ENCODE measurements at regions not wholly inside any gene's neighbourhood (a gene's known extent, or its start where the extent isn't known, plus 50 kb on each side); places are given as distances from the start of the nearest gene placed in this dataset.

DNA sequence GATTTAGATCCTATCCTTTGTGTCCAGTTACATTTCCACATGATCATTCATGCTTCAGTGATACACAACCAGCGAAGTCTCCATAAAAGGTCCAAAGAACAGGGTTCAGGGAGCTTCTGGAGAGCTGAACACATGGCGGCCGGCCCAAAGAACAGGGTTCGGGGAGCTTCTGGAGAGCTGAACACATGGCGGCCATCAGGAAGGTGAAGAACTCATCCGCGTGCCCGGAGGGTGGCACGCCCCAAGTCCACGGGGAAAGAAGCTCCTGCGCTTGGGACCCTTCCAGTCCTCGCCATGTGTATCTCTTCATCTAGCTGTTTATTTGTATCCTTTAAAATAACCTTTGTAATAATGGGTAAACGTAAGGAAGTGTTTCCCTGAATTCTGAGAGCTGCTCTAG, 91.9 kb upstream of the FLRT2 start:
- FAIRE-seq, result no peak

DNA sequence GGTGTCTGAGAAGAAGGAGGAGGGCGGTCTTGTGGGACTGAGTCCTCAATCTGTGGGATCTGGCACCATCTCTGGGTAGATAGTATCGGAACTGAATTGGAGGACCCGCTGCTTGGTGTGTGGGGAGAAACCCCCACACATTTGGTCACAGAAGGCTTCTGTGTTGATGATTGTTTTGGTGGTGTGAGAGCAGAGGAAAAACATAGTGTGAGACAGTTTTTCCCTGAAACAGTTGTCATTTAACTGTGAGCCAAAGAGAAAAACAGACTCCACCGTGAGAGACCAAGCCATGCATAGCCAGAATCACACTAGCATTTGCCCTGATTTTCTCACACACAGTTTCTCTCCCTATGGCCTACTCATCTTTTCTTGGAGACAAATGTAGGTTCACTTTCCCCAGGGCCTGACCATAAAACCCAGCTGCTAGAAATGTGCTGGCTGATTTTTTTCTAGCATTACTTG, 91.4 kb upstream of the FLRT2 start:
- FAIRE-seq, result no peak

DNA sequence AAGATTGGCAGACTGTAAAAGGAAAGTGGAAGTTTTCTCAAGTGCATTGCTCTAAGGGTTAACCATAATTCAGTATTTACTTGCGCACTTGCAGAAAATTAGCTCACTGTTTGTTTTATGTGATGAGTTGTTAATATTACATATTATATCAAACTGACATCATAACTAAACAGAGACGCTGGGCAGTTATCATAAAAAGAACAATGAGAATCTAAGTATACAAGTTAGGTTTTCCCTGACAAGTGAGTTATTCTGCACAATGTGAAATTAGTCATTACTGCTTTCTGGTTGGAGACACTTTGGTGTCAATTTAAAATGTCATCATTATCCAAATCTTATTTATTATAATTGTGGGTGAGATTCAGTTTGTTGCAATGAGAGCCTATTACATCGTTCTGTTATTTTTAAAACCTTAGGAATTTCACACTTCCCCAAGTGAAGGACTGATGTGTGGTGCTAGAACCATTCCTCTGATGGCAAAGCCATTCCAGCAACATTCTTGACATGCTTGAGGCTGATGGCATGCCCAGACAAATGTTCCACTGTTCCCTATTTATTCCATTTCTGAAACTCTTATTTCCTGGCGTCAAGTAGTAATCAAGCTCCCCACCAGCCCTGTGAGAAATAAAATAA, 90.1 kb upstream of the FLRT2 start:
- FAIRE-seq, result no peak

GRCh38 chr14:85441909-85442643, 87.9 kb upstream of the FLRT2 start:
- FAIRE-seq, result no peak

DNA sequence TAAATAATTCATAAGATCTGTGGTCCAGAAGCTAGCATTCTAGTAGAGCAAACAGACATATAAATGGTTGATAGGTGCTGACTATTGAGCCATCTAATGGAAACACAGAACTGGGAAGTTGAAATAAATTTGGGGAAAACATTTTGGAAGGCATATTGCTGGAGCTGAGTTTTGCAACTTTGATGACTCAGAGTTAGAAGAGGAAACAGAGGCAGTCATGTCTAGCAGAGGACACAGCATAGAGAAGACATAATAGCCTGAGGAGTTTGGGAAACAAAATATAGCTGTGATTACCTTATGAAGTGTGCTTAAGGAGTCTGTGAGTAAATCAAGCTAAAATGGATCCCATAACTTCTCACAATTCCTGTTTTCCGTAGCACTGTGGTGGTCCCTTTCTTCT, 86.9 kb upstream of the FLRT2 start:
- no peak for FAIRE-seq

DNA sequence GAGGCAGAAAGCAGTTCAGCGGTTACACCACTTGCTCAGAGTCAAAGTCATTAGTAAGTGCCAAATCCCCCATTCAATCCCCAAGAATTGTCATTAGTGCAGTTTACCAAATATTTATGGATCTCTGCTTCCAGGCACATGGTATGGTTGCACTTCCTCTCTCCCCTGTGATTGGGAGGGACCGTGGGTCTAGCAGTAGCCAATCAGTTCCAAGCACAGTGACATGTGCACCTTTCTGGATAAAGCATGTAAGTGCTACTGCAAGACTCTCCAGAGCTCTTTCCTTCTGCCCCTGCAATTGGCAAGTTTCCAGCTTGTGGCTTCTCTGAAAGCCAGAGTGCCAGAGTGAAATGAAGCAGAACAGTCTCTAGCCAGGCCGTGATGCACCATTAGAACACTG, 85.3 kb upstream of the FLRT2 start:
- no peak for FAIRE-seq

GRCh38 chr14:85445151-85445795, 84.7 kb upstream of the FLRT2 start:
- no peak for FAIRE-seq

DNA sequence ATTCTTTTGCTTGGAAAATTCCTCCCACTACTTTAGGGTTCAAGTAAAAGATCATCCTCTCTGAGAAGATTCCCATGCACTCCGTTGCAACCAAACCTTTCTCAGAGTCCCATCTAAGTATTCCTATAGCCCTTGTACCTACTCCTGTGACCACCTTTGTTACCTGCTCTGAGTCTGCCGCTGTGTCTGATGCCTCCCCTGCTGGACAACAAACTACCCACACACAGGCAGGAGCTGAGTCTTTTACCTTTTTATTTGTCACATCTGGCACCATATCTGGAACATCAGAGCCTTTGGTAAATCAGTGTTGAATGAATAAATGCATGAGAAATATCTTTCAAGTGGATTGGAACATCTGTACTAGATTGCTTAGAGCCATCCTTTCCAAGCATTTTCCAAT, 82.1 kb upstream of the FLRT2 start:
- no peak for FAIRE-seq

DNA sequence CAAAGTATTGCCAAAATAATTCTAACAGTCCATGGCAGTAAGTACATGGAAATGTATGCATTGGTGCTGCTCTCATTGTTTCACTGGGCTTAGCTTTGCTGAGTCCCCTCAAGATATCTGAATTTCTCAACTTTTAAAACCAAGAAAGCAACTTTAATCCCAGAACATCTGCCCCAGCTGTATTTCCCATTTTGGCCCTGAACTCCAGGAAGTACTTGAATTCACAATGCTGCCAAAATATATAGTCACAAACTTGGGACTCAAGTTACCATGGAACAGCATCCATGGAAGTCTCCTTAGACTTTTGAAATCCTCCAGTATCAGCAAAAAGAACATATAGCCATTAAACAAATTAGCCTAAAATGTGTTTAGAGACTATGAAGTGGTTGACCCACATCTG, 78.5 kb upstream of the FLRT2 start:
- no peak for FAIRE-seq

DNA sequence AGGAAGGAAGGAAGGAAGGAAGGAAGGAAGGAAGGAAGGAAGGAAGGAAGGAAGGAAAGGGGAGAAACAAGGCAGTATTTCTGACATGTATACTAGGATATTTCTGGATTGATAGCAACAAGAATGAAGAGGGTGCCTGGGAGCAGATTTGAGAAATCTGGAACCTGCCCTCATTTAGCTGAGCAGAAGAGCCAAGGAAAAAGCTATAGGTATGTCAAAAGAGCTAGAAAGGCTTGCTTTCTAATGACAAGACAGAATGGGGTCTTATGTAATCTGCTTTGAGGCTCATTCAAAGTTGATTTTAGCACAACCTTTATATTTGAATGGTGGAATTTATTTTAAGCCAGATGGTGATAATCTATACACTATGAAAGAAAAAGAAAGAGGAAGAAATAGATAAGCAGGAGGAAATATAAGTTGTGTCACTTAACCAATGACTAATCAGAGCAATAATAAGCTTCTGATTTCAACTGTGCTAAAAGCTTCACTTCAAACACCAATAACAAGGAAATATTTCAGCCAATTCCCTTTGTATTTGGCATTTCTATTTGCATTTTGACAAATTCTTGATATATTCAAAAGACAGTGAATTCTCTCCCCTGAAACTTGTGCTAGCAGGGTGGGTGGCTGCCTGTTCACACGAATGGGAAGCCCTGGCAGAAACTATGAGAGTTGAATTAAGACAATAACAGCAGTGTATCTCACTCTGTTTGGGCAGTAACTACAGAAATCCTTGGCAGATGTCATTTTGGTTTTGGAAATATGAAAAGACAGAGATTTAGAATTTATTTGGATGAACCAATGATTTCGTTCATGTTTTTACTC, 76.3 kb upstream of the FLRT2 start:
- no peak for FAIRE-seq

- no peak for FAIRE-seq
Measured at GRCh38 chr14:85454226-85454813, 75.6 kb upstream of the FLRT2 start.

DNA sequence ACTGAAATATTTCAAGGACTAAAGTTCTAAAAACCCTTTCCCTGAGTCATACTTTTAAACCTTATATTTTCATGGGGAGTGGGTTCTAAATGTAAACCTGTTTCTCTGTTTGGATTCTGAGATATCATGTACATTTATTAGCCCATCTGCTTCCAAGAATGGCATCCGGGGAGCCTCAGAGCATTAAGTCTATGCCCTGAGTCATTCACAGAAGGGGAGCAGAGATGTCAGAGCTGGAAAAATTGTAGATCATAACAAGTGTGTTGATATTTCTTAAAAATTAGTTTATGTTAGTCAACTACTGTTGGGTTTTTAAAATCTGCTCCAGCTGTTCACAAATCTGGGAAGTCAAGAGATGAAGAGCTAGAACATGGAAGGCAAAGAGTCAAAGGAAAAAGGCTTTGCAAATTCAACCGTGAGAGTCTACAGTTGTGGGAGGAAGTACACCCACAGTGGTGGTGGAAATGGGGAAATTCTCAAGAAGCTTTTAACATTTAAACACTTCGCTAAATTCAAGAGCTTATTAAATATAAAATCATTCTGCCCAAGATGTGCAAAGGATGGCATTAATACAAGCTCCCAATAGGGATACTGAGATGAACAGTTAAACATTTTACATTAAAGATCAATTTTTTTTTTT, 70.5 kb upstream of the FLRT2 start:
- no peak for FAIRE-seq

GRCh38 chr14:85461432-85462133, 68.4 kb upstream of the FLRT2 start:
- no peak for FAIRE-seq

DNA sequence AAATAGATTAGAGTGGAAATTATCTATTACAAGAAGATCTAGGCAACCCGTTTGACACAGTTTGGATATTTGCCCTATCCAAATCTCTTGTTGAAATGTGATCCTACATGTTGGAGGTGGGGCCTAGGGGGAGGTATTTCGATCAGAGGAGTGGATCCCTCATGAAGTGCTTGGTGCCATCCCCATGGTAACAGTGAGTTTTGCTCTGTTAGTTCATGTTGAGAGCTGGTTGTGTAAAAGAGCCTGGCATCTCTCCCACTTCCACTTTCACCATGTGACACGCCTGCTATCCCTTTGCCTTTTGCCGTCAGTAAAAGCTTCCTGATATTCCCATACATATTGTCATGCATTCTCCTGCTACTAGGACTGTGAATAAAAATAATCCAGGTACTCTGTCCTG, 66.4 kb upstream of the FLRT2 start:
- no peak for FAIRE-seq

DNA sequence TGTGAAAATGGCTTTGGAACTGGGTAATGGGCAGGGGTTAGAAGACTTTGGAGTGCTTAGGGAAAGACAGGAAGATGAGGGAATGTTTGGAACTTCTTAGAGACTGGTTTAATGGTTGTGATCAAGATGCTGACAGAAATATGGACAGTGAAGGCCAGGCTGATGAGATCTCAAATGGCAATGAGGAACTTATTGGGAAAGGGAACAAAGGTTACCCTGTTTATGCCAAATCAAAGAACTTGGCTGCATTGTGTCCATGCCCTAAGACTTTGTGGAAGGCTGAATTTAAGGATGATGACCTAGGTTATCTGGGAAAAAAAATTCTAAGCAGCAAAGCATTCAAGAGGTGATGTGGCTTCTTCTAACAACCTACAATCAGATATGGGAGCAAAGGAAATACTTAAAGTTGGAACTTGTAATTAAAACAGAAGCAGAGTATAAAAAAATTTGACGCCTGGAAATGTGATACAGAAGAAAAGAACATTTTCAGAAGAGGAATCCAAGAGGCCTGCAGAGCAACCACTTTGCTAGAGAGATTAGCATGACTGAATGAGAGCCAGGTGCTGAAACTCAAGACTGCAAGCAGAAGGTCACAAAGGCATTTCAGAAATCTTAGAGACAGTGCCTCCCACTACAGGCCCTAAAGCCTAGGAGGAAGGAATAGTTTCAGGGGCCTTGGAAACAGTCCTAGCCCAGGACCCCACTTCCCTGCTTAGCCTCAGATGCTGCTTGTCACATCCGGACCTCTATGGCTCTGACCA, 65.6 kb upstream of the FLRT2 start:
- FAIRE-seq, result no peak

DNA sequence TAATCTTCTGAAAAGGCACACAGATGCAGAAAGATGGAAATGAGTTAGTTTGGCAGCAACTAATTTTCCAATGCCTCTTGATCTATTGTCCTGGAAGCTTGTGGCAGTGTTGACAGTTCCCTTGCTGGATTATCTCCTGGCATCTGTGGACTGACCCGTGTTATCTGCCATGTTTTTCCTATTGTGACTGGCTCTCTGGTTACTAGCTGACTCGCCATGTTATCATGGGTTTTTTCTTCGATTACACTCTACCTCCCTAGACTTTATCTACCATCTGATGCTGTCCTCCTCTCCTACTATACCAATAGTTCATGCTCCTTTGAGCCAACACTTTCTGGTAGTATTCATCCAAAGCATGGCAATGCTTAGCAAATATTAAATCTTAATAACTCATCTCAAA, 63.3 kb upstream of the FLRT2 start:
- no peak for FAIRE-seq

DNA sequence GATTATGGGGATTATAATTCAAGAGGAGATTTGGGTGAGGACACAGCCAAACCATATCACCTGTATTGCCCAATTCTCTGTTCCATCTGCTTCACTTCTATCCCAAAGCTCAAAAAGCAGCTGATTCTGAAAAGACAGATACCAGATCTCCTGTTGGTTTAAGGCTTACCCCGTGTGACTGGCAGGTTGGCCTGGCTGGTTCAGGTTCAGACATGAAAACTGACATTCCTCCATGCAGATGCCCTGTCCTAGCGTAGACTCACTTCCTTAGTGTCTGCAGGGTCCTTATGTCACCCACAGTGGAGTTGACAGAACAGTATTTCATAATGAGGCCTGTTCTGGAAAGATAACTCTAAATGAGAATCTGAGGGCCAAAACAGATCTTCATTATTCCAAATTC, 61.1 kb upstream of the FLRT2 start:
- FAIRE-seq, result no peak

- peak; percentile 97 for FAIRE-seq
Measured at GRCh38 chr14:85471156-85471555, 58.8 kb upstream of the FLRT2 start.

DNA sequence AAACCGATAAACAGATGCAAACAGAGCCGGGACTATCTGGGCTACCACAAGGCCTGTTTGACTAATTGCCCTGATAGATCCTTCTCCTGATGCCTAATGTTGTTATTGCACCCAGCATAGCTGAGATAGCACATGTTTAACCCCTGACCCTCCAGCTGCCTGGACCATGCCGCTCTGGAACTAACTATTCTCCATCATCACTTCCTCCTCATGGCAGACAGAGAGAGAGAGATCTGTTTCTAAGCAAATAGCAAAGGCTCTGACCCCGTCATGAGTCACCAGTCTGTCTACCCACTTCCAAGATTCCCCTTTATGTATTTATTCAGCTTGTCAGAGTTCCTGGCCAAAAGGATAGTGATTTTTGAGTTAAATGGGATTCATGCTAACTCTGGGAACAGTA, 58.2 kb upstream of the FLRT2 start:
- no peak for FAIRE-seq

- no peak for FAIRE-seq
Measured at GRCh38 chr14:85474431-85474830, 55.5 kb upstream of the FLRT2 start.

- no peak for FAIRE-seq
Measured at GRCh38 chr14:85475113-85475512, 54.8 kb upstream of the FLRT2 start.
